ENCODE measurements at regions not wholly inside any gene's neighbourhood (a gene's known extent, or its start where the extent isn't known, plus 50 kb on each side); places are given as distances from the start of the nearest gene placed in this dataset.
"Not testable (repeated sequence)": the region's sequence is repeated elsewhere in the genome, so short reads cannot be mapped to it uniquely, and the experiment has no call there.

GRCh38 chr1:99439433-99440075, 175.3 kb downstream of the PLPPR4 start:
- H3K4me3 ChIP-seq (ENCODE audit: low read depth, low read length): no peak overlapping the region
- DNase-seq (ENCODE audit: low read depth, low spot score): no peak
- TF ChIP-seq, protein P1, sequence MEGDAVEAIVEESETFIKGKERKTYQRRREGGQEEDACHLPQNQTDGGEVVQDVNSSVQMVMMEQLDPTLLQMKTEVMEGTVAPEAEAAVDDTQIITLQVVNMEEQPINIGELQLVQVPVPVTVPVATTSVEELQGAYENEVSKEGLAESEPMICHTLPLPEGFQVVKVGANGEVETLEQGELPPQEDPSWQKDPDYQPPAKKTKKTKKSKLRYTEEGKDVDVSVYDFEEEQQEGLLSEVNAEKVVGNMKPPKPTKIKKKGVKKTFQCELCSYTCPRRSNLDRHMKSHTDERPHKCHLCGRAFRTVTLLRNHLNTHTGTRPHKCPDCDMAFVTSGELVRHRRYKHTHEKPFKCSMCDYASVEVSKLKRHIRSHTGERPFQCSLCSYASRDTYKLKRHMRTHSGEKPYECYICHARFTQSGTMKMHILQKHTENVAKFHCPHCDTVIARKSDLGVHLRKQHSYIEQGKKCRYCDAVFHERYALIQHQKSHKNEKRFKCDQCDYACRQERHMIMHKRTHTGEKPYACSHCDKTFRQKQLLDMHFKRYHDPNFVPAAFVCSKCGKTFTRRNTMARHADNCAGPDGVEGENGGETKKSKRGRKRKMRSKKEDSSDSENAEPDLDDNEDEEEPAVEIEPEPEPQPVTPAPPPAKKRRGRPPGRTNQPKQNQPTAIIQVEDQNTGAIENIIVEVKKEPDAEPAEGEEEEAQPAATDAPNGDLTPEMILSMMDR (IDR thresholded peaks at IDR 0.05; ENCODE audit: insufficient read depth, low read length, missing control alignments): no peak
- CTCF ChIA-PET: interaction anchor here (1.0 to 1.9 kb wide), 2 partner anchors 42 to 259 kb away, joined by 3 to 8 read pairs; no protein-coding TSS in a partner anchor
- POLR2A ChIA-PET: no interaction called here

GRCh38 chr1:99441299-99442095, 177.2 kb downstream of the PLPPR4 start:
- ChIA-PET POLR2A (interaction anchor here (0.9 kb wide), 1 partner anchor 16 kb away, joined by 3 read pairs; no protein-coding TSS in a partner anchor), CTCF (no interaction called here)
- DNase-seq (ENCODE audit: low read depth, low spot score): no peak
- no peak overlapping the region for H3K4me3 ChIP-seq (ENCODE audit: low read depth, low read length)
- TF ChIP-seq, protein P1 (IDR thresholded peaks at IDR 0.05; ENCODE audit: insufficient read depth, low read length, missing control alignments): no peak

DNA sequence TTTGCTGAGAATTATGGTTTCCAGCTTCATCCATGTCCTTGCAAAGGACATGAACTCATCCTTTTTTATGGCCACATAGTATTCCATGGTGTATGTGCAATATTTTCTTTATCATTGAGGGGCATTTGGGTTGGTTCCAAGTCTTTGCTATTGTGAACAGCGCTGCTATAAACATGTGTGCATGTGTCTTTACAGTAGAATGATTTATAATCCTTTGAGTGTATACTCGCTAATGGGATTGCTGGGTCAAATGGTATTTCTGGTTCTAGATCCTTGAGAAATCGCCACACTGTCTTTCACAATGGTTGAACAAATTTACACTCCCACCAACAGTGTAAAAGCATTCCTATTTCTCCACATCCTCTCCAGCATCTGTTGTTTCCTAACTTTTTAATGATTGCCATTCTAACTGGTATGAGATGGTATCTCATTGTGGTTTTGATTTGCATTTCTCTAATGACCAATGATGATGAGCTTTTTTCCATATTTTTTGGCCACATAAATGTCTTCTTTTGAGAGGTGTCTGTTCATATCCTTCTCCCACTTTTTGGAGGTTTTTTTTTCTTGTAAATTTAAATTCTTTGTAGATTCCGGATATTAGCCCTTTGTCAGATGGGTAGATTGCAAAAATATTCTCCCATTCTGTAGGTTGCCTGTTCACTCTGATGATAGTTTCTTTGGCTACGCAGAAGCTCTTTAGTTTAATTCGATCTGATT, 180.1 kb downstream of the PLPPR4 start:
- CTCF ChIA-PET: interaction anchor here (1.2 kb wide), 1 partner anchor 13 kb away, joined by 4 read pairs; no protein-coding TSS in a partner anchor
- POLR2A ChIA-PET; DNase-seq (ENCODE audit: low read depth, low spot score); H3K4me3 ChIP-seq (ENCODE audit: low read depth, low read length): not testable (repeated sequence)

DNA sequence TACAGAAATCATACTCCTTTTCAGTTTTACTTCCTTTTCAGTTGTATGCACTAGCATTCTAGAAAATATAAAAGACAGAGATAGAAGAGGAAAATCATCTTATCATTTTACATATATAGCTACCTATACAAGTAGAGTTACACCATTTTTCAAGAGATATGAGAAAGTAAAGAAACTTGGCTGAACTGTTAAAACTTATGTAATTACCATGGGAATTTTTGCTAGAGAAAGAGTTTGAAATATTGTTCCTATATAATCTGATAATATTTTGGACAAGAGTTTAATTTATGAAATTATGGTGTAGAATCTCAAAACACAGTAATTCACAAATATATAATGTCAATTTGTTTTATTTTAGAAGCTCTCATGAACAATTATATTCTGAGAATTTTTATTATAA, 180.8 kb downstream of the PLPPR4 start:
- H3K4me3 ChIP-seq (ENCODE audit: low read depth, low read length): no peak overlapping the region
- ChIA-PET CTCF (no interaction called here), POLR2A (no interaction called here)
- TF ChIP-seq, protein P1 (IDR thresholded peaks at IDR 0.05; ENCODE audit: insufficient read depth, low read length, missing control alignments): no peak
- no peak for DNase-seq (ENCODE audit: low read depth, low spot score)

- no peak overlapping the region for H3K4me3 ChIP-seq (ENCODE audit: low read depth, low read length)
- ChIA-PET CTCF (no interaction called here), POLR2A (no interaction called here)
- DNase-seq (ENCODE audit: low read depth, low spot score): no peak
- TF ChIP-seq, protein P1 (IDR thresholded peaks at IDR 0.05; ENCODE audit: insufficient read depth, low read length, missing control alignments): no peak
These were observed 181.2 kb downstream of the PLPPR4 start for GRCh38 chr1:99445486-99445885.

- DNase-seq (ENCODE audit: low read depth, low spot score): no peak
- TF ChIP-seq, protein P1 (IDR thresholded peaks at IDR 0.05; ENCODE audit: insufficient read depth, low read length, missing control alignments): no peak
- ChIA-PET POLR2A (no interaction called here), CTCF (no interaction called here)
- H3K4me3 ChIP-seq (ENCODE audit: low read depth, low read length): no peak overlapping the region
These were observed 183.4 kb downstream of the PLPPR4 start for GRCh38 chr1:99447721-99448120.

Data from AG04449 (cell line).